Suprapubic skin (tissue), 3 donors: ENCODE measurements at regions not wholly inside any gene's neighbourhood (a gene's known extent, or its start where the extent isn't known, plus 50 kb on each side); places are given as distances from the start of the nearest gene placed in this dataset.

ENCODE experiments used
- POLR2AphosphoS5 ChIP-seq, 3 donors: sonication (generic); formaldehyde crosslinking; IDR thresholded peaks; one replicate each; pipeline ENCODE4 v1.6.1; 2017; ENCODE audit warnings: antibody characterized with exemption in 3 of 3
- TF ChIP-seq, protein P1 (sequence below), 2 donors: fragments of 200-600 bp in 1 of 2; fragments of 450-650 bp in 1 of 2; sonication (generic) in 1 of 2; IDR thresholded peaks; one replicate each; pipeline ENCODE4 v1.5.1; 2016 to 2019; ENCODE audit warnings: antibody characterized with exemption in 2 of 2, mild to moderate bottlenecking in 1 of 2, moderate library complexity in 1 of 2

GRCh38 chrX:99820197-99820596 is 589.9 kb downstream of the PCDH19 start:
- TF ChIP-seq, protein P1, sequence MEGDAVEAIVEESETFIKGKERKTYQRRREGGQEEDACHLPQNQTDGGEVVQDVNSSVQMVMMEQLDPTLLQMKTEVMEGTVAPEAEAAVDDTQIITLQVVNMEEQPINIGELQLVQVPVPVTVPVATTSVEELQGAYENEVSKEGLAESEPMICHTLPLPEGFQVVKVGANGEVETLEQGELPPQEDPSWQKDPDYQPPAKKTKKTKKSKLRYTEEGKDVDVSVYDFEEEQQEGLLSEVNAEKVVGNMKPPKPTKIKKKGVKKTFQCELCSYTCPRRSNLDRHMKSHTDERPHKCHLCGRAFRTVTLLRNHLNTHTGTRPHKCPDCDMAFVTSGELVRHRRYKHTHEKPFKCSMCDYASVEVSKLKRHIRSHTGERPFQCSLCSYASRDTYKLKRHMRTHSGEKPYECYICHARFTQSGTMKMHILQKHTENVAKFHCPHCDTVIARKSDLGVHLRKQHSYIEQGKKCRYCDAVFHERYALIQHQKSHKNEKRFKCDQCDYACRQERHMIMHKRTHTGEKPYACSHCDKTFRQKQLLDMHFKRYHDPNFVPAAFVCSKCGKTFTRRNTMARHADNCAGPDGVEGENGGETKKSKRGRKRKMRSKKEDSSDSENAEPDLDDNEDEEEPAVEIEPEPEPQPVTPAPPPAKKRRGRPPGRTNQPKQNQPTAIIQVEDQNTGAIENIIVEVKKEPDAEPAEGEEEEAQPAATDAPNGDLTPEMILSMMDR (IDR thresholded peaks at IDR 0.05), result no peak
- TF ChIP-seq POLR2AphosphoS5 (IDR thresholded peaks at IDR 0.05), result no peak
